Breast epithelium (tissue), 3 donors: ENCODE measurements at regions not wholly inside any gene's neighbourhood (a gene's known extent, or its start where the extent isn't known, plus 50 kb on each side); places are given as distances from the start of the nearest gene placed in this dataset.

ENCODE experiments used
- POLR2A ChIP-seq: fragments of 450-650 bp; IDR thresholded peaks from one replicate; pipeline ENCODE4 v1.6.1; 2016; ENCODE audit warnings: antibody characterized with exemption, mild to moderate bottlenecking, moderate library complexity
- POLR2AphosphoS5 ChIP-seq, 3 donors: sonication (generic); formaldehyde crosslinking; IDR thresholded peaks; one replicate each; pipeline ENCODE4 v1.6.1; 2017; ENCODE audit warnings: antibody characterized with exemption in 3 of 3
- TF ChIP-seq, protein P1 (sequence below), 3 donors: fragments of 450-650 bp; IDR thresholded peaks; one replicate each; pipeline ENCODE4 v1.5.1; 2016 to 2017; ENCODE audit warnings: antibody characterized with exemption in 3 of 3, mild to moderate bottlenecking in 3 of 3, moderate library complexity in 3 of 3

DNA sequence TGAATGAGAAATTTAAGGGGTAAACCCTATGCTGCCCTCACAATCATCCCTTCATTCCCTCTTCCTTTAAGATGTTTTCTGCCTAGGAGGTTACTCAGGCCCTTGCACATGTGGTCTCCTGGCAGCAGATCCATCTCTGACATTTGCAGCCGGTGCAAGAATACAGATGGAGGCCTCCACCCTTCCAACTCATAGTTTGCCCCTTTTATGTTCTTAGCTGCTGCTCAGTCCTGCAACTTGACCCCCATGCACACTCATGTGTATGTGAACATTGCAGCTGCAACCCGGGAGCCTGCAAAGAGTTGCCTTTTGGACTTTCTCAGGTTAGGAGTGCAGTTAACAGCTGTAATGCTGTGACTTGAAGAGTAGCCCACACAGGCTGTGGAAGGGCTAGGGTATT, 131.9 kb upstream of the SGK1 start:
- TF ChIP-seq, protein P1, sequence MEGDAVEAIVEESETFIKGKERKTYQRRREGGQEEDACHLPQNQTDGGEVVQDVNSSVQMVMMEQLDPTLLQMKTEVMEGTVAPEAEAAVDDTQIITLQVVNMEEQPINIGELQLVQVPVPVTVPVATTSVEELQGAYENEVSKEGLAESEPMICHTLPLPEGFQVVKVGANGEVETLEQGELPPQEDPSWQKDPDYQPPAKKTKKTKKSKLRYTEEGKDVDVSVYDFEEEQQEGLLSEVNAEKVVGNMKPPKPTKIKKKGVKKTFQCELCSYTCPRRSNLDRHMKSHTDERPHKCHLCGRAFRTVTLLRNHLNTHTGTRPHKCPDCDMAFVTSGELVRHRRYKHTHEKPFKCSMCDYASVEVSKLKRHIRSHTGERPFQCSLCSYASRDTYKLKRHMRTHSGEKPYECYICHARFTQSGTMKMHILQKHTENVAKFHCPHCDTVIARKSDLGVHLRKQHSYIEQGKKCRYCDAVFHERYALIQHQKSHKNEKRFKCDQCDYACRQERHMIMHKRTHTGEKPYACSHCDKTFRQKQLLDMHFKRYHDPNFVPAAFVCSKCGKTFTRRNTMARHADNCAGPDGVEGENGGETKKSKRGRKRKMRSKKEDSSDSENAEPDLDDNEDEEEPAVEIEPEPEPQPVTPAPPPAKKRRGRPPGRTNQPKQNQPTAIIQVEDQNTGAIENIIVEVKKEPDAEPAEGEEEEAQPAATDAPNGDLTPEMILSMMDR (IDR thresholded peaks at IDR 0.05) = no peak
- TF ChIP-seq POLR2A (no peak), POLR2AphosphoS5 (IDR thresholded peaks at IDR 0.05) (no peak)
